GM18499 (cell line): ENCODE measurements at regions not wholly inside any gene's neighbourhood (a gene's known extent, or its start where the extent isn't known, plus 50 kb on each side); places are given as distances from the start of the nearest gene placed in this dataset.

Experiments used
- ATAC-seq: cut with Tn5 transposase; IDR thresholded peaks from one replicate; pipeline ENCODE4 v1.9.1; 2021; ENCODE audit warnings: moderate number of reproducible peaks; ENCODE audit not compliant: insufficient read depth, unreplicated experiment

GRCh38 chr2:43040084-43040854 lies 186.1 kb downstream of the ZFP36L2 start:
- ATAC-seq, result no peak

DNA sequence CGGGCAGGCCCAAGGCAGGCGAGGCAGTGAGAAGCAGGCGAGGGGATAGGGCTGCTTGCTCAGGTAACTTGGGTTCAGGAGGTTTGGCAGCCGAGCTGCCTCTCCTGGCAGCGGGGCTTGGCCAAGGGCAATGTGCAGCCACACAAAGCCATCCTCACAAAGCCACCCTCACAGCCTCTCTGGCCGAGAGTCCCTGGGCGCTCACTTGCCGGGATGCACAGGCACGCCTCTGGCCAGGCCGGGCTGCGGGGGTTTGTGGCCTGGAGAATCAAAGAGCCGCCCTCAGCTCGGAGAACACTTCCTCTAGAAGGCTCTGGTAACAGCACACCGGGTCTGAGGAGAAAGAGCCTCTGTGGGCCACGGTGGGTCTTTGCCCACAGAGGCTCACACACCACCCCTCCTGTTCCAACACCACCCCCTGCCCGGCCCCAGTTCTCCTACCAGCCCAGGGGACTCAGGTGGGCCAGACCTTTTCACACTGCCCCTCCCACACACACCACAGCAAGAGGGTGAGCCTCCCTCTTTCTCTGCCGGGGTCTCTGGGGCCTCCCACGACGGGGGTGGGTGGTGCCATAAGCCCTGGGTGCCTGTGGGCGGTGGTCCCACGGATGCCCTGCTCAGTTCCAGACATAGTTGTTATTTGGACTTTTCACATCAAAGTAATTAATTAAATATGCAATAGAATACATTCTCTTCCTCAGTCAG lies 186.9 kb downstream of the ZFP36L2 start:
- ATAC-seq, result no peak

GRCh38 chr2:43038696-43039094 lies 187.7 kb downstream of the ZFP36L2 start:
- ATAC-seq, result no peak

DNA sequence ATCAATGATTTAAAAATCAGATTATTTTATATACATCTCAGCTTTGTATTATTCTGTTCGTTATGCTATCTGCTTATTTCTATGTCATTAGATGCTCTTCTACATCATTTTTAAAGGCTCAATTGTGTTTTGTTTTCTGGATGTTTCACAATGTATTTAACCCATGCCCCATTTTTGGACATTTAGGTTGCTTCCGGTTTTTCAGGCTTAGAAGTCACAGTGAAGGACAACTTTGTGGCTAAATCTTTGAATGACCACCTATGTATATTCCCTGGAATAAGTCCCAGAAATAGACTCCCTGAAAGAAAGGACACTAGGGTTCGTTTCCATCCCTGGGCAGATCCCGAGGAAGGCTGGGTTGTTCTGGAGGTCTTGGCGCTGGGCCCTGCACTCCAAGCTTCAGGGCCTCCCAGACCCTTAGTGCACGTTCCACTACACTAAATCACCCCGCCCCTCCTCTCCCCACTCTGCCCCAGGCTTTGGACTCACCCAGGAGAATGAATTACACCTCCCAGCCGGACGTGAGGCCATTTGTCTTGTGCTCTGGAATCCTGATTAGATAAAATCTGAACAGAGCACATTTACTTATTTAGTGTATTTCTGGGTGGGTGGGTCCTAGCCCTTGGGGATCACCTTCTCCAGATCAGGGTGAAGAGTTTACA lies 188.2 kb downstream of the ZFP36L2 start:
- ATAC-seq, result no peak

- no peak for ATAC-seq
Observed at GRCh38 chr2:43035922-43036321, 190.5 kb downstream of the ZFP36L2 start.

- ATAC-seq, result no peak
Observed at GRCh38 chr2:43034921-43035320, 191.5 kb downstream of the ZFP36L2 start.

GRCh38 chr2:43034242-43034619 lies 192.2 kb downstream of the ZFP36L2 start:
- ATAC-seq, result no peak

DNA sequence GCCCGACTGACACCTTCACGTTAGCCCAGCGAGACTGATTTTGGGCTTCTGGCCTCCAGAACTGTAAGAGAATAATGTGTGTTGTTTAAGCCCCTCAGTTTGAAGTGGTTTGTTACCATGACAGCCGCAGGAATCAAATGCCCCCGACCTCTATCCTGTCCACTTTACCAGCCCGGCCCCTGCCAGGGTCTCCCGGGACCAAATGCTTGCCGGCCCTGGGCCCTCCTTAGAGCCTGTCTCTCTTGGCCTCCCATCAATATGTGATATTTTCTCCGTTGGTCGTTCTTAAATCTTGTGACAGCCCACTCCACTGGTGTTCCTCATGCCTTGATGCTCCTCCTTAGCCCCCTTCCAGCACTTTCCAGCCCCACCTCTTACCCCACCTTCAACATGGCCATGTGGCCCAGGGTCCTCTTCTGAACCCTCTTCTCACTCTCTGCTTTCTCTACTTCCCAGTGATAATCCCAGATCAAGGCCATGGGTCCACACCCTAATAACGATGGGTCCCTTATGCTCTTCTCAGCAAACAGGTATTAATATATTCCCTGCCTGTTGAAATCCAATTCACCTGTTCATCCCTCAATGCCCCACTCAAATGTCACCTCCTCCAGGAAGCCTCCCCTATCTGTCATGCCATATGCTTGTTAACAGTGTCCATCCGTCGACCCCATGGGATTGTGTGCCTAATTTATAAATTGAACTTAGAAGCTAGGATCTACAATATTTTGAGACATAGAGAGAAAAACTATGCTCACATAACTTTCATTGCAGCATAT lies 192.8 kb downstream of the ZFP36L2 start:
- ATAC-seq, result no peak

- ATAC-seq, result no peak
Observed at GRCh38 chr2:43033016-43033270, 193.5 kb downstream of the ZFP36L2 start.

- no peak for ATAC-seq
Observed at GRCh38 chr2:43032213-43033015, 194.0 kb downstream of the ZFP36L2 start.

GRCh38 chr2:43031471-43032212 lies 194.8 kb downstream of the ZFP36L2 start:
- ATAC-seq, result no peak

DNA sequence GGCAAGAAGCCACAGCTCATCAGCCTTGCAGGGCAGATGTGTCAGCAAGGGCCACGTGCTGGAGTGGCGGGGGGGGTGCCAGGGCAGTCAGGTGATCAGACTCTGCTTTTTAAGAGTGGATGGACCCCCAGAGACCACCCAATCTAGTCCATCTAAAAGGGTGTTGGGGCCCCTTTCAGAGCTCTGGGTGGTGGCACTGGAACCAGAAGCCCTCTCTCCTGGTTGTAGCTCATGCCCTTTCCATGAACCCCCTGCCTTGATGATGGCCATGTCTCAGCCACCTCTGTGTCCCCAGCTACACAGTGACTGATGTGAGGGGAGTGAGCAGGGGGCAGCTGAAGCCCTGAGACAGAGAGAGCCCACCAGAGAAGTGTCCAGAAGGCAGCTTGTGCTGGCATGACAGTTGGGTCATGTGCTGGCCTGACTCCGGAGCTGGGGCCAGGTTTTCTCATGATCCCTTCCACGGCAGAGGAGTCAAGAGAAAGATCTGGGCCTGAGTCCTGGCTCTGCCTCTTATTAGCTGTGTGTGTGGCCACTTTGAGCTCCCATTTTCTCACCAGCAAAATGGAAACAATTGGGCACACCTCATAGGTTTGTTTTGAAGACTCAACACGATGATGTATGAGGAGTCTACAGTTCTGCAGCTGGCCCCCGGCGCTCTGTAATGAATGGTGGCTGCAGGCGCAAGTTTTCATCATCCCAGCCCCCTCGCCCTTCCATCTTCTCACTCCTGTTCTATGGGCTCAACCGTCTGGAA lies 195.7 kb downstream of the ZFP36L2 start:
- ATAC-seq, result no peak

DNA sequence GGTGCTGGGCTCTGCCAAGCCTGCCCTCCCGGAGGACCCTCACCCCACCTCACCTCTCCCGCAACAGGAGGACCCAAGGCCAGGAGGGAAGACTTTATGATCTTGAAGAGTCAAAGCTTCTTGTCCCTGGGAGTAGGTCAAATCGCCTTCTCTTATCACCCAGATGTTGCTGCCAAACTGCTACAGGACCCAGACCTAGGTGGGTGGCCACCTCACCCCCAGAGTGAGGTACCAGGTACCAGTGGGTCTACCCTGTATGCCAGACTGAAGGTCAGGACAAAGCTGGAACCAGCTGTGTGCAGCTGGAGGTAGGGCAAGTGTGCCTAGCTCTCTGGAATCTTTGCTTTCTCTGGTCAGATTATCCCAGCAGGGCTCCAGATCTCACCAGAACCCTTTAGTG lies 197.2 kb downstream of the ZFP36L2 start:
- ATAC-seq, result no peak

DNA sequence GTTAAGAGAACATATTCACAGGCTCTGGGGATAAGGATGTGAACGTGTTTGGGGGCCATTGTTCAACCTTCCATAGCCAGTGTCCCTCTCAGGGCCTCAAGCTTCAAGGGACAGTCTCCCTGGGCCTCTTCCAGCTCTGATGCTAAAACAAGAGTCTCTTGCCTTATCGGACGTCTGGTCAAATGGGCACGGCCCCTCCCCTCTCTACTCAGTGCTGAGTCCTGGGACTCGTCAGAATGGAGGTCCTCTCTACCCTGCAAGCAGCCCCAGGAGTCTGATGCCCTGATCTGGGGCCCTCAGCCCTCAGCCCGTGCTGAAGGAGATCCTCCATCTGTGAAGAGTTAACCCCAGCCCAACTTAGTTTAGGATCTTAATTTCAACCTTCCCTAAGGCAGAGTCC lies 198.2 kb downstream of the ZFP36L2 start:
- ATAC-seq, result no peak

- no peak for ATAC-seq
Observed at GRCh38 chr2:43027097-43027873, 199.1 kb downstream of the ZFP36L2 start.

DNA sequence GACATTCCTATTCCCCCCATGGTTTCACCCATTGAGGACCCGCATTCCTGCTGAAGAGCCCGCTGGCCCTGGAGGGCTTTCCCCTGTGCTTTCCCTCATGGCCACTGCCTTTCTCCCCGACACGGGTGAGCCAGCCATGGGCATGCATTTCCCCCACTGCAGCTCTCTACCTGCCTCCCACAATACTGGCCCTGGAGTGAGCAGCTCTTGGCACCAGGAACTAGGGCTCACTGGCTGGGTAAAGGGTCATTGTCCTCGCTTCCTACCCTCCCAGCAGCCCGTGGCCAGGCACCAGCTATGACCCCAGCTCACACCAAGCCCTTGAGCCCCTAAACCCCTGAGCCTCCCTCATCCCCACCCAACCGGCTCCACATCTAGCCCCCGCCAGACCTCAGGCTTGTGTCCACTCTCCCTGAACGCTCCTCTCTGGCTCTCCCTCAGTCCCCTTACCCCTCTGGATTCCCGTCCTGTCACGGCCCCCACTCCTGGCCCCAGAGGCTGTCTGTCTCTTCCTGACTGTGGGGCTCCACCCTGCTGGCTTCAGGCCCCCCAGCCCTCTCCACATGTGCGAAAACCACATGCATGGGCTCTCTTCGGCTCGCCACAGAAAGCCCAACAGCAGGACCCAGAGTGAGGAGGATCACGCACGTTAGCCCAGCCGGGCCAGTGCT lies 199.8 kb downstream of the ZFP36L2 start:
- ATAC-seq, result no peak

- no peak for ATAC-seq
Observed at GRCh38 chr2:43025709-43026295, 200.6 kb downstream of the ZFP36L2 start.
